ENCODE measurements at regions not wholly inside any gene's neighbourhood (a gene's known extent, or its start where the extent isn't known, plus 50 kb on each side); places are given as distances from the start of the nearest gene placed in this dataset.

- Histone ChIP-seq H3K9me3 (ENCODE audit: control insufficient read depth in 5 of 5, low read length in 5 of 5) (peaks cover 0 to 9% (median 3%) of the 10 kb centered on the region in 5 donors), H3K36me3 (ENCODE audit: control insufficient read depth in 5 of 5, insufficient read depth in 5 of 5, low read length in 5 of 5) (no peaks in the 10 kb centered on the region), H3K27me3 (ENCODE audit: control insufficient read depth in 5 of 5, insufficient read depth in 4 of 5, low read length in 5 of 5) (peaks cover 0 to 12% (median 0%) of the 10 kb centered on the region in 5 donors), H3K9ac (ENCODE audit: low read length in 5 of 5) (no peak overlapping the region), H3K27ac (ENCODE audit: low read depth, low read length) (no peak overlapping the region), H3K4me3 (ENCODE audit: low read depth in 1 of 5, low read length in 5 of 5) (no peak overlapping the region), H3K4me1 (ENCODE audit: control insufficient read depth in 5 of 5, insufficient read depth in 5 of 5, low read length in 5 of 5) (no peaks in the 10 kb centered on the region)
Observed at GRCh38 chr16:22624800-22625533, 114.3 kb downstream of the NPIPB5 start.

GRCh38 chr16:22625967-22626366 is 115.3 kb downstream of the NPIPB5 start:
- no peak overlapping the region for H3K9ac ChIP-seq (ENCODE audit: low read length in 5 of 5)
- peaks cover 0 to 9% (median 3%) of the 10 kb centered on the region in 5 donors for H3K9me3 ChIP-seq (ENCODE audit: control insufficient read depth in 5 of 5, low read length in 5 of 5)
- no peak overlapping the region for H3K4me3 ChIP-seq (ENCODE audit: low read depth in 1 of 5, low read length in 5 of 5)
- H3K27me3 ChIP-seq (ENCODE audit: control insufficient read depth in 5 of 5, insufficient read depth in 4 of 5, low read length in 5 of 5) = peaks cover 0 to 12% (median 0%) of the 10 kb centered on the region in 5 donors
- no peaks in the 10 kb centered on the region for H3K4me1 ChIP-seq (ENCODE audit: control insufficient read depth in 5 of 5, insufficient read depth in 5 of 5, low read length in 5 of 5)
- no peak overlapping the region for H3K27ac ChIP-seq (ENCODE audit: low read depth, low read length)
- H3K36me3 ChIP-seq (ENCODE audit: control insufficient read depth in 5 of 5, insufficient read depth in 5 of 5, low read length in 5 of 5) = no peaks in the 10 kb centered on the region

GRCh38 chr16:22627043-22627442 is 116.4 kb downstream of the NPIPB5 start:
- H3K36me3 ChIP-seq (ENCODE audit: control insufficient read depth in 5 of 5, insufficient read depth in 5 of 5, low read length in 5 of 5) = no peaks in the 10 kb centered on the region
- H3K9ac ChIP-seq (ENCODE audit: low read length in 5 of 5) = no peak overlapping the region
- no peak overlapping the region for H3K27ac ChIP-seq (ENCODE audit: low read depth, low read length)
- H3K4me1 ChIP-seq (ENCODE audit: control insufficient read depth in 5 of 5, insufficient read depth in 5 of 5, low read length in 5 of 5) = no peaks in the 10 kb centered on the region
- H3K9me3 ChIP-seq (ENCODE audit: control insufficient read depth in 5 of 5, low read length in 5 of 5) = peaks cover 0 to 9% (median 3%) of the 10 kb centered on the region in 5 donors
- no peak overlapping the region for H3K4me3 ChIP-seq (ENCODE audit: low read depth in 1 of 5, low read length in 5 of 5)
- H3K27me3 ChIP-seq (ENCODE audit: control insufficient read depth in 5 of 5, insufficient read depth in 4 of 5, low read length in 5 of 5) = peaks cover 0 to 12% (median 0%) of the 10 kb centered on the region in 5 donors

- peaks cover 0 to 8% (median 0%) of the 10 kb centered on the region in 5 donors for H3K27me3 ChIP-seq (ENCODE audit: control insufficient read depth in 5 of 5, insufficient read depth in 4 of 5, low read length in 5 of 5)
- H3K4me1 ChIP-seq (ENCODE audit: control insufficient read depth in 5 of 5, insufficient read depth in 5 of 5, low read length in 5 of 5) = no peaks in the 10 kb centered on the region
- no peak overlapping the region for H3K9ac ChIP-seq (ENCODE audit: low read length in 5 of 5)
- H3K36me3 ChIP-seq (ENCODE audit: control insufficient read depth in 5 of 5, insufficient read depth in 5 of 5, low read length in 5 of 5) = no peaks in the 10 kb centered on the region
- H3K27ac ChIP-seq (ENCODE audit: low read depth, low read length) = no peak overlapping the region
- H3K4me3 ChIP-seq (ENCODE audit: low read depth in 1 of 5, low read length in 5 of 5) = no peak overlapping the region
- peaks cover 0 to 9% (median 3%) of the 10 kb centered on the region in 5 donors for H3K9me3 ChIP-seq (ENCODE audit: control insufficient read depth in 5 of 5, low read length in 5 of 5)
Observed at GRCh38 chr16:22628994-22629393, 118.3 kb downstream of the NPIPB5 start.

GRCh38 chr16:22630242-22630641 is 119.6 kb downstream of the NPIPB5 start:
- Histone ChIP-seq H3K4me3 (ENCODE audit: low read depth in 1 of 5, low read length in 5 of 5) (no peak overlapping the region), H3K9ac (ENCODE audit: low read length in 5 of 5) (no peak overlapping the region), H3K9me3 (ENCODE audit: control insufficient read depth in 5 of 5, low read length in 5 of 5) (peaks cover 0 to 8% (median under 1%) of the 10 kb centered on the region in 5 donors), H3K27ac (ENCODE audit: low read depth, low read length) (no peak overlapping the region), H3K4me1 (ENCODE audit: control insufficient read depth in 5 of 5, insufficient read depth in 5 of 5, low read length in 5 of 5) (no peaks in the 10 kb centered on the region), H3K36me3 (ENCODE audit: control insufficient read depth in 5 of 5, insufficient read depth in 5 of 5, low read length in 5 of 5) (no peaks in the 10 kb centered on the region), H3K27me3 (ENCODE audit: control insufficient read depth in 5 of 5, insufficient read depth in 4 of 5, low read length in 5 of 5) (peaks cover 0 to 4% (median 2%) of the 10 kb centered on the region in 5 donors)

- H3K9me3 ChIP-seq (ENCODE audit: control insufficient read depth in 5 of 5, low read length in 5 of 5) = no peaks in the 10 kb centered on the region
- no peak overlapping the region for H3K4me3 ChIP-seq (ENCODE audit: low read depth in 1 of 5, low read length in 5 of 5)
- H3K4me1 ChIP-seq (ENCODE audit: control insufficient read depth in 5 of 5, insufficient read depth in 5 of 5, low read length in 5 of 5) = no peaks in the 10 kb centered on the region
- peaks cover 0 to 5% (median 2%) of the 10 kb centered on the region in 5 donors for H3K27me3 ChIP-seq (ENCODE audit: control insufficient read depth in 5 of 5, insufficient read depth in 4 of 5, low read length in 5 of 5)
- H3K36me3 ChIP-seq (ENCODE audit: control insufficient read depth in 5 of 5, insufficient read depth in 5 of 5, low read length in 5 of 5) = no peaks in the 10 kb centered on the region
- H3K9ac ChIP-seq (ENCODE audit: low read length in 5 of 5) = no peak overlapping the region
- no peak overlapping the region for H3K27ac ChIP-seq (ENCODE audit: low read depth, low read length)
Observed at GRCh38 chr16:22631264-22631663, 120.6 kb downstream of the NPIPB5 start.

GRCh38 chr16:22632606-22633005 is 121.9 kb downstream of the NPIPB5 start:
- Histone ChIP-seq H3K9ac (ENCODE audit: low read length in 5 of 5) (no peak overlapping the region), H3K27ac (ENCODE audit: low read depth, low read length) (no peak overlapping the region), H3K9me3 (ENCODE audit: control insufficient read depth in 5 of 5, low read length in 5 of 5) (peaks cover 3 to 6% (median 5%) of the 10 kb centered on the region in 5 donors), H3K4me3 (ENCODE audit: low read depth in 1 of 5, low read length in 5 of 5) (no peak overlapping the region), H3K27me3 (ENCODE audit: control insufficient read depth in 5 of 5, insufficient read depth in 4 of 5, low read length in 5 of 5) (peaks cover 0 to 5% (median 0%) of the 10 kb centered on the region in 5 donors), H3K4me1 (ENCODE audit: control insufficient read depth in 5 of 5, insufficient read depth in 5 of 5, low read length in 5 of 5) (no peaks in the 10 kb centered on the region), H3K36me3 (ENCODE audit: control insufficient read depth in 5 of 5, insufficient read depth in 5 of 5, low read length in 5 of 5) (no peaks in the 10 kb centered on the region)

- Histone ChIP-seq H3K27me3 (ENCODE audit: control insufficient read depth in 5 of 5, insufficient read depth in 4 of 5, low read length in 5 of 5) (peaks cover 0 to 5% (median 0%) of the 10 kb centered on the region in 5 donors), H3K4me3 (ENCODE audit: low read depth in 1 of 5, low read length in 5 of 5) (no peak overlapping the region), H3K4me1 (ENCODE audit: control insufficient read depth in 5 of 5, insufficient read depth in 5 of 5, low read length in 5 of 5) (peaks cover 0 to under 1% (median 0%) of the 10 kb centered on the region in 5 donors), H3K9me3 (ENCODE audit: control insufficient read depth in 5 of 5, low read length in 5 of 5) (peaks cover 5 to 9% (median 7%) of the 10 kb centered on the region in 5 donors), H3K27ac (ENCODE audit: low read depth, low read length) (no peak overlapping the region), H3K9ac (ENCODE audit: low read length in 5 of 5) (no peak overlapping the region), H3K36me3 (ENCODE audit: control insufficient read depth in 5 of 5, insufficient read depth in 5 of 5, low read length in 5 of 5) (no peaks in the 10 kb centered on the region)
Observed at GRCh38 chr16:22633280-22633679, 122.6 kb downstream of the NPIPB5 start.

GRCh38 chr16:22633799-22634198 is 123.1 kb downstream of the NPIPB5 start:
- Histone ChIP-seq H3K9ac (ENCODE audit: low read length in 5 of 5) (no peak overlapping the region), H3K27me3 (ENCODE audit: control insufficient read depth in 5 of 5, insufficient read depth in 4 of 5, low read length in 5 of 5) (peaks cover 0 to 5% (median 0%) of the 10 kb centered on the region in 5 donors), H3K4me1 (ENCODE audit: control insufficient read depth in 5 of 5, insufficient read depth in 5 of 5, low read length in 5 of 5) (peaks cover 0 to 5% (median 0%) of the 10 kb centered on the region in 5 donors)

GRCh38 chr16:22634954-22635353 is 124.3 kb downstream of the NPIPB5 start:
- Histone ChIP-seq H3K9me3 (ENCODE audit: control insufficient read depth in 5 of 5, low read length in 5 of 5) (peaks cover 5 to 9% (median 7%) of the 10 kb centered on the region in 5 donors), H3K4me1 (ENCODE audit: control insufficient read depth in 5 of 5, insufficient read depth in 5 of 5, low read length in 5 of 5) (peaks cover 0 to 5% (median 0%) of the 10 kb centered on the region in 5 donors)

More at GRCh38 chr16:22633799-22634198, 123.1 kb downstream of the NPIPB5 start:
- Histone ChIP-seq H3K4me3 (ENCODE audit: low read depth in 1 of 5, low read length in 5 of 5) (no peak overlapping the region), H3K36me3 (ENCODE audit: control insufficient read depth in 5 of 5, insufficient read depth in 5 of 5, low read length in 5 of 5) (no peaks in the 10 kb centered on the region), H3K27ac (ENCODE audit: low read depth, low read length) (no peak overlapping the region), H3K9me3 (ENCODE audit: control insufficient read depth in 5 of 5, low read length in 5 of 5) (peaks cover 5 to 9% (median 7%) of the 10 kb centered on the region in 5 donors)

More at GRCh38 chr16:22634954-22635353, 124.3 kb downstream of the NPIPB5 start:
- Histone ChIP-seq H3K27me3 (ENCODE audit: control insufficient read depth in 5 of 5, insufficient read depth in 4 of 5, low read length in 5 of 5) (peaks cover 0 to 5% (median 0%) of the 10 kb centered on the region in 5 donors), H3K36me3 (ENCODE audit: control insufficient read depth in 5 of 5, insufficient read depth in 5 of 5, low read length in 5 of 5) (no peaks in the 10 kb centered on the region), H3K9ac (ENCODE audit: low read length in 5 of 5) (no peak overlapping the region), H3K4me3 (ENCODE audit: low read depth in 1 of 5, low read length in 5 of 5) (no peak overlapping the region), H3K27ac (ENCODE audit: low read depth, low read length) (no peak overlapping the region)

Data from subcutaneous abdominal adipose tissue (tissue), 5 donors.